ENCODE measurements at regions not wholly inside any gene's neighbourhood (a gene's known extent, or its start where the extent isn't known, plus 50 kb on each side); places are given as distances from the start of the nearest gene placed in this dataset.

- 70 to 85% methylated on average over 10 to 17 of the region's 21 CpGs for WGBS, 2 donors (ENCODE audit: low coverage in 1 of 2)
Measured at GRCh38 chr13:106376401-106377112, 158.9 kb downstream of the EFNB2 start.

GRCh38 chr13:106375085-106375484 is 160.4 kb downstream of the EFNB2 start:
- no peaks in the 10 kb centered on the region for H3K36me3 ChIP-seq
- ATAC-seq, result no peak
- H3K4me1 ChIP-seq, result peaks cover 0 to 20% (median 0%) of the 10 kb centered on the region in 3 donors
- WGBS, 2 donors (ENCODE audit: low coverage in 1 of 2), result 96 to 98% methylated on average over 8 to 9 of the region's 20 CpGs
- no peak overlapping the region for H3K27ac ChIP-seq
- no peaks in the 10 kb centered on the region for H3K9me3 ChIP-seq
- TF ChIP-seq POLR2A (IDR thresholded peaks at IDR 0.05) (no peak), EP300 (IDR thresholded peaks at IDR 0.05) (no peak), POLR2AphosphoS5 (IDR thresholded peaks at IDR 0.05) (no peak), CTCF (IDR thresholded peaks at IDR 0.05) (no peak)
- no peaks in the 10 kb centered on the region for H3K27me3 ChIP-seq
- no peak overlapping the region for H3K4me3 ChIP-seq

More at GRCh38 chr13:106376401-106377112, 158.9 kb downstream of the EFNB2 start:
- Histone ChIP-seq H3K4me1 (peaks cover 0 to 20% (median 0%) of the 10 kb centered on the region in 3 donors), H3K9me3 (no peaks in the 10 kb centered on the region), H3K27ac (no peak overlapping the region), H3K36me3 (no peaks in the 10 kb centered on the region), H3K27me3 (no peaks in the 10 kb centered on the region), H3K4me3 (no peak overlapping the region)
- TF ChIP-seq POLR2AphosphoS5 (IDR thresholded peaks at IDR 0.05) (no peak), POLR2A (IDR thresholded peaks at IDR 0.05) (no peak), EP300 (IDR thresholded peaks at IDR 0.05) (no peak), CTCF (IDR thresholded peaks at IDR 0.05) (no peak)
- no peak for ATAC-seq

GRCh38 chr13:106374631-106375030 is 160.8 kb downstream of the EFNB2 start:
- TF ChIP-seq POLR2AphosphoS5 (IDR thresholded peaks at IDR 0.05) (no peak), CTCF (IDR thresholded peaks at IDR 0.05) (no peak), POLR2A (IDR thresholded peaks at IDR 0.05) (no peak), EP300 (IDR thresholded peaks at IDR 0.05) (no peak)
- 94% methylated on average over 2 of the region's 10 CpGs; no CpG with 5 or more reads in 1 of the 2 donors for WGBS, 2 donors (ENCODE audit: low coverage in 1 of 2)
- Histone ChIP-seq H3K4me1 (peaks cover 0 to 20% (median 0%) of the 10 kb centered on the region in 3 donors), H3K27me3 (no peaks in the 10 kb centered on the region), H3K27ac (no peak overlapping the region), H3K4me3 (no peak overlapping the region), H3K9me3 (no peaks in the 10 kb centered on the region), H3K36me3 (no peaks in the 10 kb centered on the region)
- no peak for ATAC-seq

- H3K36me3 ChIP-seq, result no peaks in the 10 kb centered on the region
- WGBS, 2 donors (ENCODE audit: low coverage in 1 of 2), result 40 to 75% methylated on average over 1 to 2 of the region's 4 CpGs
- H3K4me3 ChIP-seq, result no peak overlapping the region
- H3K4me1 ChIP-seq, result peaks cover 0 to 20% (median 0%) of the 10 kb centered on the region in 3 donors
- H3K27ac ChIP-seq, result no peak overlapping the region
- H3K9me3 ChIP-seq, result no peaks in the 10 kb centered on the region
- ATAC-seq, result no peak
- no peaks in the 10 kb centered on the region for H3K27me3 ChIP-seq
- TF ChIP-seq CTCF (IDR thresholded peaks at IDR 0.05), result no peak
- no peak for TF ChIP-seq POLR2A (IDR thresholded peaks at IDR 0.05)
- no peak for TF ChIP-seq EP300 (IDR thresholded peaks at IDR 0.05)
- no peak for TF ChIP-seq POLR2AphosphoS5 (IDR thresholded peaks at IDR 0.05)
Measured at GRCh38 chr13:106373989-106374572, 161.4 kb downstream of the EFNB2 start.

Measured in gastroesophageal sphincter (tissue), 4 donors.